GM10248 (cell line): ENCODE measurements at regions not wholly inside any gene's neighbourhood (a gene's known extent, or its start where the extent isn't known, plus 50 kb on each side); places are given as distances from the start of the nearest gene placed in this dataset.

ENCODE experiments used
- CTCF ChIA-PET: fragments of 300-600 bp; sonication (Branson Sonifier 250); formaldehyde crosslinking; extraction: SDS; loops from one replicate; lab custom pipeline; 2021; ENCODE audit warnings: antibody characterized with exemption; lab: Yijun Ruan, JAX
- POLR2A ChIA-PET: fragments of 350-650 bp; sonication (Branson Sonifier 250); formaldehyde crosslinking; extraction: SDS; loops from one replicate; lab custom pipeline; 2020; ENCODE audit warnings: antibody characterized with exemption; lab: Yijun Ruan, JAX
- DNase-seq: peaks from one replicate; pipeline ENCODE4 v3.0.0; 2012; ENCODE audit errors: extremely low spot score
- TF ChIP-seq, protein P1 (sequence below): IDR thresholded peaks from 2 replicates; pipeline ENCODE4 v1.5.1; 2012; ENCODE audit warnings: mild to moderate bottlenecking, low read depth; ENCODE audit errors: extremely low read depth, missing control alignments, control extremely low read depth

GRCh38 chr18:26685438-26686157, 137.2 kb upstream of the KCTD1 start:
- CTCF ChIA-PET, result interaction anchor here (1.2 kb wide), 1 partner anchor 379 kb away, joined by 4 read pairs; no protein-coding TSS in a partner anchor
- DNase-seq, result no peak
- POLR2A ChIA-PET, result no interaction called here
- TF ChIP-seq, protein P1, sequence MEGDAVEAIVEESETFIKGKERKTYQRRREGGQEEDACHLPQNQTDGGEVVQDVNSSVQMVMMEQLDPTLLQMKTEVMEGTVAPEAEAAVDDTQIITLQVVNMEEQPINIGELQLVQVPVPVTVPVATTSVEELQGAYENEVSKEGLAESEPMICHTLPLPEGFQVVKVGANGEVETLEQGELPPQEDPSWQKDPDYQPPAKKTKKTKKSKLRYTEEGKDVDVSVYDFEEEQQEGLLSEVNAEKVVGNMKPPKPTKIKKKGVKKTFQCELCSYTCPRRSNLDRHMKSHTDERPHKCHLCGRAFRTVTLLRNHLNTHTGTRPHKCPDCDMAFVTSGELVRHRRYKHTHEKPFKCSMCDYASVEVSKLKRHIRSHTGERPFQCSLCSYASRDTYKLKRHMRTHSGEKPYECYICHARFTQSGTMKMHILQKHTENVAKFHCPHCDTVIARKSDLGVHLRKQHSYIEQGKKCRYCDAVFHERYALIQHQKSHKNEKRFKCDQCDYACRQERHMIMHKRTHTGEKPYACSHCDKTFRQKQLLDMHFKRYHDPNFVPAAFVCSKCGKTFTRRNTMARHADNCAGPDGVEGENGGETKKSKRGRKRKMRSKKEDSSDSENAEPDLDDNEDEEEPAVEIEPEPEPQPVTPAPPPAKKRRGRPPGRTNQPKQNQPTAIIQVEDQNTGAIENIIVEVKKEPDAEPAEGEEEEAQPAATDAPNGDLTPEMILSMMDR, result no peak

DNA sequence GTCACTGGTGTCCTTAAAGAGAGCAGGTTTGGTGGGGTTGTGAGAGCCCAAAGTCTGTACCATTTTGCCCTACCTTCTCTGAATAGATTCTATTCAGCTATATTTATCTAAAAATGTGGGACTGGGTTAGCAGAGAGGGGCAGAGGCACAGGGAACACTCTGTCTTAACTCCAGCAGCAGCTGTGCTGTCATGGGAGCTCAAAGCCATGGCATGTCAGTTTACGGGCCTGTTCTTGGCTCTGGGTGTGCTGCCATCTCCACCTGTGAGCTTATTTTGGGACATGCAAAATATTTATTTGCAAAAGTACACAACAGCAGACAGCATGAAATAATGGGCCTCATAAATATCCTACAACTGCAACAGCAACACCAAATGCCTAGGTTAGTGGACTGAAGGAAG, 129.6 kb upstream of the KCTD1 start:
- DNase-seq, result no peak
- TF ChIP-seq, protein P1, result no peak
- ChIA-PET POLR2A (no interaction called here), CTCF (no interaction called here)

- DNase-seq, result no peak
- ChIA-PET CTCF (no interaction called here), POLR2A (no interaction called here)
- TF ChIP-seq, protein P1, result no peak
Measured at GRCh38 chr18:26667046-26667445, 118.7 kb upstream of the KCTD1 start.

DNA sequence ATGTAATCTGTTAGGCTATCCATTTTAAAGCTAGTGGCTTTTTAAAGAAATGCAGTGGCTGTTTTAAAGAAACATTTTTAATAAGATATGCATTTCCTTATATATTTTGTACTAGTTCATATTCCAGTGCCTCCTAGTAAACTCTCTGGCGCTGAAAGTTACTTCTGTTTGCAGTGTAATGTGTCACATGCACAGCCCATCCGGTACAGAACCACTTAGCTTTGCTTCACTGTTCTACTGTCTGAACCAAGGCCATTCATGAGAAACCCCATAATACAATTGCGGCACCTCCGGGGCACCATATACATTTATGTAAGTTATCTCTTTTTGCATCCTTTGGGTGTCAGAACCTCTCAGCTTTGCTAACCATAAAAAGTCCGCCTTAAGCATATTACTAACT, 114.6 kb upstream of the KCTD1 start:
- no peak for DNase-seq
- POLR2A ChIA-PET, result no interaction called here
- CTCF ChIA-PET, result interaction anchor here (0.9 to 1.0 kb wide), 2 partner anchors 13 to 29 kb away, joined by 3 read pairs; no protein-coding TSS in a partner anchor
- TF ChIP-seq, protein P1, result no peak

DNA sequence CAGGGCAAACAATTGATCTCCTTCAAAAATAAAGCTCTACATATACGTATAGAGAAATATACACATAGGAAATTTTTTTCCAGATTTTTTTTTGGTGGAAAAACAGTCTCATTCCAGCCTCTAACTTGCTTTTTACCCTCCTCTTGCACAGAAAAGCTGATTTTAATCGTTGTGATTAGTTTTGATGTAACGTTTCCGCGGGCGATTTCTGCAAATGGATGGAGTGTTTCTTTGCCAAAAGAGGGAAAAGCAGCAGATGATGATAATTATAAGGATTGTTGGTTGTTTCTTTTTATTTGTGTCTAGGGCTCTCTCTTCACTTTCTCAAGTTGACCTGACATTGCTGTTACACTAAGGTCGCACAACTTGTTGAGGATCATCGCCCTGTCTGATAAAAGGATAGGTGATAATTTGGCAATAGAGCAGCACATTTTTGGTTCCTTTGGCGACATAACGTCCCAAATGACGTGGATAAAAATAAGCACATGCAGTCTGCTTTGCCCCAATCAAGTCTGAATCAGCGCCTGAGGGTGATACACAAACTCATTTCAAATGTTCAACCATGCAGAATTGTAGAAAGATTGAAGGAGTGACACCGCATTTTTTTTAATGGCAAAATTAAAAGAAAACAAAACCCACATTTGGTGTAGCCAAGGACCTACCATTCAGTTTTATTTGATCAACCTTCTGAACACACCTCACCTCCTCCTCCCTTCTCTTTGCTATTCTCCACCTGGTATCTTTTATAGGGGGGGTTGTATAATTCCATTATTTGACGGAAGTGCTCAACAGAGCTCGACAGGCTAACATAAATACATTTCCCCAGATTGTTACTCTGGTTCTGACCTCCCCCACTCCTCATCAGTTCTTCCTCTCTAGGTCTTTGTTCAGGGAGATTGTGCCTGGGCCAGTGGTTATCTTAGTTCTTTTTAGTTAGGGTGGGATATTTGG, 109.6 kb upstream of the KCTD1 start:
- CTCF ChIA-PET, result no interaction called here
- DNase-seq, result no peak
- POLR2A ChIA-PET, result no interaction called here
- TF ChIP-seq, protein P1, result no peak

- ChIA-PET CTCF (no interaction called here), POLR2A (no interaction called here)
- TF ChIP-seq, protein P1, result no peak
- peak; percentile 46 for DNase-seq
Measured at GRCh38 chr18:26656944-26657536, 108.7 kb upstream of the KCTD1 start.
